SHP77 (cell line): ENCODE measurements at regions not wholly inside any gene's neighbourhood (a gene's known extent, or its start where the extent isn't known, plus 50 kb on each side); places are given as distances from the start of the nearest gene placed in this dataset.

Experiments
- DNase-seq, 2 experiments: peaks; one replicate each; lab custom pipeline; 2025; lab: John Stamatoyannopoulos, UW

DNA sequence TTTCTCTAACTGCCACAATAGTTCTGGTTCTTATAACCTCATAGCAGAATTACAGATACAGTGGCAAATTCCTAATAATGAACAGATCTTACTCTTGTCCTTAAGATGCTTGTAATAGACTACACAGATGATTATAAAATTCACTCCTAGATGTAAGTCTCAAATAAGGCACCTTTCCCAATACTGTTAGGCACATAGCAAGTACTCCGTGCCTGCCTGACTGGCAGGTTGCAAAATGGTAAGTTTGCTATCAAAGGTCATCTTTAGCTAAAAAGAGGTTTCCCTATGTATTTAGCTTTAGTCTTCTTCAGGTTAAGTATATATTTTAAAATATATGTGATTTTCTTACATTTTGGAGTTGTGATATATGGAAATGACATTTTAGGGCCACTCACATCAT is 50.4 kb upstream of the FHIP2A start:
- no peak for DNase-seq

- DNase-seq, result no peak
Measured at GRCh38 chr10:114771749-114772148, 49.8 kb upstream of the FHIP2A start.
